GM12878 (cell line): ENCODE measurements at regions not wholly inside any gene's neighbourhood (a gene's known extent, or its start where the extent isn't known, plus 50 kb on each side); places are given as distances from the start of the nearest gene placed in this dataset.

Experiments used
- BHLHE40 ChIP-seq, 2 experiments: fragments of 450-650 bp in 1 of 2; IDR thresholded peaks; 2 replicates each; pipeline ENCODE4 v1.6.1; 2011 to 2017; ENCODE audit warnings: low read depth in 2 of 2, borderline replicate concordance in 1 of 2, improper control_type of control experiment in 1 of 2, low read length in 1 of 2, mild to moderate bottlenecking in 1 of 2
- EZH2 ChIP-seq: IDR thresholded peaks from 2 replicates; pipeline ENCODE4 v1.6.1; 2012; ENCODE audit warnings: low read depth, mild to moderate bottlenecking, control low read depth, inconsistent platforms, low read length, borderline replicate concordance; ENCODE audit not compliant: control insufficient read depth
- GATAD2B ChIP-seq: fragments of 450-650 bp; conservative IDR thresholded peaks from 2 replicates; pipeline ENCODE4 v1.6.1; 2017; ENCODE audit warnings: low read depth, mild to moderate bottlenecking, moderate library complexity
- IRF5 ChIP-seq: fragments of 450-650 bp; IDR thresholded peaks from 2 replicates; pipeline ENCODE4 v1.6.1; 2017; ENCODE audit warnings: borderline replicate concordance
- MEF2B ChIP-seq: fragments of 450-650 bp; IDR thresholded peaks from 2 replicates; pipeline ENCODE4 v1.6.1; 2018; ENCODE audit warnings: mild to moderate bottlenecking, moderate library complexity; ENCODE audit not compliant: partially characterized antibody, poor library complexity, severe bottlenecking
- NRF1 ChIP-seq: conservative IDR thresholded peaks from 2 replicates; pipeline ENCODE4 v1.6.1; 2011; ENCODE audit warnings: mild to moderate bottlenecking, low read depth, low read length, improper control_type of control experiment
- WRNIP1 ChIP-seq: IDR thresholded peaks from 2 replicates; pipeline ENCODE4 v1.6.1; 2011; ENCODE audit warnings: low read depth, low read length, improper control_type of control experiment, borderline replicate concordance
- ZNF622 ChIP-seq: fragments of 450-650 bp; IDR thresholded peaks from 2 replicates; pipeline ENCODE4 v1.6.1; 2017; ENCODE audit warnings: mild to moderate bottlenecking, inconsistent platforms
- TF ChIP-seq, protein P1 (sequence below): fragments of 450-650 bp; conservative IDR thresholded peaks from 2 replicates; pipeline ENCODE4 v1.6.1; 2017; ENCODE audit warnings: mild to moderate bottlenecking, moderate library complexity
- TF ChIP-seq, protein P2 (sequence below): fragments of 450-650 bp; IDR thresholded peaks from 2 replicates; pipeline ENCODE4 v1.6.1; 2016; ENCODE audit warnings: mild to moderate bottlenecking, moderate library complexity, borderline replicate concordance
- TF ChIP-seq, protein P3 (sequence below): fragments of 450-650 bp; IDR thresholded peaks from 2 replicates; pipeline ENCODE4 v1.6.1; 2018; ENCODE audit warnings: mild to moderate bottlenecking, low read depth, moderate library complexity; ENCODE audit not compliant: partially characterized antibody
- TF ChIP-seq, protein P4 (sequence below): fragments of 450-650 bp; IDR thresholded peaks from 2 replicates; pipeline ENCODE4 v1.6.1; 2017; ENCODE audit warnings: mild to moderate bottlenecking, moderate library complexity

GRCh38 chr7:25851332-25852210 is 300.4 kb upstream of the NFE2L3 start (continued):
- no peak for TF ChIP-seq IRF5
- TF ChIP-seq ZNF622: no peak
- 0 out of 2 replicates have a peak, but pooled peaks have one; percentile 93 for TF ChIP-seq EZH2
- TF ChIP-seq, protein P1, sequence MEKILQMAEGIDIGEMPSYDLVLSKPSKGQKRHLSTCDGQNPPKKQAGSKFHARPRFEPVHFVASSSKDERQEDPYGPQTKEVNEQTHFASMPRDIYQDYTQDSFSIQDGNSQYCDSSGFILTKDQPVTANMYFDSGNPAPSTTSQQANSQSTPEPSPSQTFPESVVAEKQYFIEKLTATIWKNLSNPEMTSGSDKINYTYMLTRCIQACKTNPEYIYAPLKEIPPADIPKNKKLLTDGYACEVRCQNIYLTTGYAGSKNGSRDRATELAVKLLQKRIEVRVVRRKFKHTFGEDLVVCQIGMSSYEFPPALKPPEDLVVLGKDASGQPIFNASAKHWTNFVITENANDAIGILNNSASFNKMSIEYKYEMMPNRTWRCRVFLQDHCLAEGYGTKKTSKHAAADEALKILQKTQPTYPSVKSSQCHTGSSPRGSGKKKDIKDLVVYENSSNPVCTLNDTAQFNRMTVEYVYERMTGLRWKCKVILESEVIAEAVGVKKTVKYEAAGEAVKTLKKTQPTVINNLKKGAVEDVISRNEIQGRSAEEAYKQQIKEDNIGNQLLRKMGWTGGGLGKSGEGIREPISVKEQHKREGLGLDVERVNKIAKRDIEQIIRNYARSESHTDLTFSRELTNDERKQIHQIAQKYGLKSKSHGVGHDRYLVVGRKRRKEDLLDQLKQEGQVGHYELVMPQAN: no peak
- TF ChIP-seq, protein P2, sequence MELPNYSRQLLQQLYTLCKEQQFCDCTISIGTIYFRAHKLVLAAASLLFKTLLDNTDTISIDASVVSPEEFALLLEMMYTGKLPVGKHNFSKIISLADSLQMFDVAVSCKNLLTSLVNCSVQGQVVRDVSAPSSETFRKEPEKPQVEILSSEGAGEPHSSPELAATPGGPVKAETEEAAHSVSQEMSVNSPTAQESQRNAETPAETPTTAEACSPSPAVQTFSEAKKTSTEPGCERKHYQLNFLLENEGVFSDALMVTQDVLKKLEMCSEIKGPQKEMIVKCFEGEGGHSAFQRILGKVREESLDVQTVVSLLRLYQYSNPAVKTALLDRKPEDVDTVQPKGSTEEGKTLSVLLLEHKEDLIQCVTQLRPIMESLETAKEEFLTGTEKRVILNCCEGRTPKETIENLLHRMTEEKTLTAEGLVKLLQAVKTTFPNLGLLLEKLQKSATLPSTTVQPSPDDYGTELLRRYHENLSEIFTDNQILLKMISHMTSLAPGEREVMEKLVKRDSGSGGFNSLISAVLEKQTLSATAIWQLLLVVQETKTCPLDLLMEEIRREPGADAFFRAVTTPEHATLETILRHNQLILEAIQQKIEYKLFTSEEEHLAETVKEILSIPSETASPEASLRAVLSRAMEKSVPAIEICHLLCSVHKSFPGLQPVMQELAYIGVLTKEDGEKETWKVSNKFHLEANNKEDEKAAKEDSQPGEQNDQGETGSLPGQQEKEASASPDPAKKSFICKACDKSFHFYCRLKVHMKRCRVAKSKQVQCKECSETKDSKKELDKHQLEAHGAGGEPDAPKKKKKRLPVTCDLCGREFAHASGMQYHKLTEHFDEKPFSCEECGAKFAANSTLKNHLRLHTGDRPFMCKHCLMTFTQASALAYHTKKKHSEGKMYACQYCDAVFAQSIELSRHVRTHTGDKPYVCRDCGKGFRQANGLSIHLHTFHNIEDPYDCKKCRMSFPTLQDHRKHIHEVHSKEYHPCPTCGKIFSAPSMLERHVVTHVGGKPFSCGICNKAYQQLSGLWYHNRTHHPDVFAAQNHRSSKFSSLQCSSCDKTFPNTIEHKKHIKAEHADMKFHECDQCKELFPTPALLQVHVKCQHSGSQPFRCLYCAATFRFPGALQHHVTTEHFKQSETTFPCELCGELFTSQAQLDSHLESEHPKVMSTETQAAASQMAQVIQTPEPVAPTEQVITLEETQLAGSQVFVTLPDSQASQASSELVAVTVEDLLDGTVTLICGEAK: no peak
- TF ChIP-seq MEF2B: no peak
- no peak for TF ChIP-seq WRNIP1
- TF ChIP-seq, protein P3, sequence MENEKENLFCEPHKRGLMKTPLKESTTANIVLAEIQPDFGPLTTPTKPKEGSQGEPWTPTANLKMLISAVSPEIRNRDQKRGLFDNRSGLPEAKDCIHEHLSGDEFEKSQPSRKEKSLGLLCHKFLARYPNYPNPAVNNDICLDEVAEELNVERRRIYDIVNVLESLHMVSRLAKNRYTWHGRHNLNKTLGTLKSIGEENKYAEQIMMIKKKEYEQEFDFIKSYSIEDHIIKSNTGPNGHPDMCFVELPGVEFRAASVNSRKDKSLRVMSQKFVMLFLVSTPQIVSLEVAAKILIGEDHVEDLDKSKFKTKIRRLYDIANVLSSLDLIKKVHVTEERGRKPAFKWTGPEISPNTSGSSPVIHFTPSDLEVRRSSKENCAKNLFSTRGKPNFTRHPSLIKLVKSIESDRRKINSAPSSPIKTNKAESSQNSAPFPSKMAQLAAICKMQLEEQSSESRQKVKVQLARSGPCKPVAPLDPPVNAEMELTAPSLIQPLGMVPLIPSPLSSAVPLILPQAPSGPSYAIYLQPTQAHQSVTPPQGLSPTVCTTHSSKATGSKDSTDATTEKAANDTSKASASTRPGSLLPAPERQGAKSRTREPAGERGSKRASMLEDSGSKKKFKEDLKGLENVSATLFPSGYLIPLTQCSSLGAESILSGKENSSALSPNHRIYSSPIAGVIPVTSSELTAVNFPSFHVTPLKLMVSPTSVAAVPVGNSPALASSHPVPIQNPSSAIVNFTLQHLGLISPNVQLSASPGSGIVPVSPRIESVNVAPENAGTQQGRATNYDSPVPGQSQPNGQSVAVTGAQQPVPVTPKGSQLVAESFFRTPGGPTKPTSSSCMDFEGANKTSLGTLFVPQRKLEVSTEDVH: no peak
- no peak for TF ChIP-seq NRF1
- TF ChIP-seq BHLHE40 (IDR thresholded peaks at IDR 0.05; ENCODE audit: borderline replicate concordance in 1 of 2, low read depth in 2 of 2, low read length in 1 of 2): no peak
- no peak for TF ChIP-seq GATAD2B
- TF ChIP-seq, protein P4, sequence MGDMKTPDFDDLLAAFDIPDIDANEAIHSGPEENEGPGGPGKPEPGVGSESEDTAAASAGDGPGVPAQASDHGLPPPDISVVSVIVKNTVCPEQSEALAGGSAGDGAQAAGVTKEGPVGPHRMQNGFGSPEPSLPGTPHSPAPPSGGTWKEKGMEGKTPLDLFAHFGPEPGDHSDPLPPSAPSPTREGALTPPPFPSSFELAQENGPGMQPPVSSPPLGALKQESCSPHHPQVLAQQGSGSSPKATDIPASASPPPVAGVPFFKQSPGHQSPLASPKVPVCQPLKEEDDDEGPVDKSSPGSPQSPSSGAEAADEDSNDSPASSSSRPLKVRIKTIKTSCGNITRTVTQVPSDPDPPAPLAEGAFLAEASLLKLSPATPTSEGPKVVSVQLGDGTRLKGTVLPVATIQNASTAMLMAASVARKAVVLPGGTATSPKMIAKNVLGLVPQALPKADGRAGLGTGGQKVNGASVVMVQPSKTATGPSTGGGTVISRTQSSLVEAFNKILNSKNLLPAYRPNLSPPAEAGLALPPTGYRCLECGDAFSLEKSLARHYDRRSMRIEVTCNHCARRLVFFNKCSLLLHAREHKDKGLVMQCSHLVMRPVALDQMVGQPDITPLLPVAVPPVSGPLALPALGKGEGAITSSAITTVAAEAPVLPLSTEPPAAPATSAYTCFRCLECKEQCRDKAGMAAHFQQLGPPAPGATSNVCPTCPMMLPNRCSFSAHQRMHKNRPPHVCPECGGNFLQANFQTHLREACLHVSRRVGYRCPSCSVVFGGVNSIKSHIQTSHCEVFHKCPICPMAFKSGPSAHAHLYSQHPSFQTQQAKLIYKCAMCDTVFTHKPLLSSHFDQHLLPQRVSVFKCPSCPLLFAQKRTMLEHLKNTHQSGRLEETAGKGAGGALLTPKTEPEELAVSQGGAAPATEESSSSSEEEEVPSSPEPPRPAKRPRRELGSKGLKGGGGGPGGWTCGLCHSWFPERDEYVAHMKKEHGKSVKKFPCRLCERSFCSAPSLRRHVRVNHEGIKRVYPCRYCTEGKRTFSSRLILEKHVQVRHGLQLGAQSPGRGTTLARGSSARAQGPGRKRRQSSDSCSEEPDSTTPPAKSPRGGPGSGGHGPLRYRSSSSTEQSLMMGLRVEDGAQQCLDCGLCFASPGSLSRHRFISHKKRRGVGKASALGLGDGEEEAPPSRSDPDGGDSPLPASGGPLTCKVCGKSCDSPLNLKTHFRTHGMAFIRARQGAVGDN: no peak
